WTC11 (cell line): ENCODE measurements at regions not wholly inside any gene's neighbourhood (a gene's known extent, or its start where the extent isn't known, plus 50 kb on each side); places are given as distances from the start of the nearest gene placed in this dataset.

Experiments used
- ATAC-seq: fragments of 200-7000 bp; cut with Tn5 transposase; 2 replicates; pipeline ENCODE4 v1.10.0; 2021; ENCODE audit warnings: mild to moderate bottlenecking, moderate library complexity
- CTCF ChIA-PET: fragments of 300-600 bp; sonication (Branson Sonifier 250); formaldehyde crosslinking; loops from one replicate; lab custom pipeline; 2021; ENCODE audit warnings: antibody characterized with exemption; lab: Charles Lee
- POLR2A ChIA-PET: fragments of 350-600 bp; sonication (Branson Sonifier 250); formaldehyde crosslinking; loops from one replicate; lab custom pipeline; 2021; ENCODE audit warnings: antibody characterized with exemption; lab: Charles Lee
- DNase-seq: peaks from one replicate; pipeline ENCODE4 v3.0.0; 2021; ENCODE audit warnings: low spot score
- H3K27ac Mint-ChIP-seq: 2 replicates; pipeline ENCODE4 v1.8.0; 2021; ENCODE audit warnings: mixed read lengths
- H3K27me3 Mint-ChIP-seq: 2 replicates; pipeline ENCODE4 v1.8.0; 2021; ENCODE audit warnings: low read depth, mild to moderate bottlenecking, moderate library complexity, mixed read lengths
- H3K36me3 Mint-ChIP-seq: 2 replicates; pipeline ENCODE4 v1.8.0; 2021; ENCODE audit warnings: mixed read lengths
- H3K4me1 Mint-ChIP-seq: 2 replicates; pipeline ENCODE4 v1.8.0; 2022; ENCODE audit warnings: mixed read lengths
- H3K4me3 Mint-ChIP-seq: 2 replicates; pipeline ENCODE4 v1.8.0; 2021; ENCODE audit warnings: mild to moderate bottlenecking, moderate library complexity, mixed read lengths
- H3K9me3 Mint-ChIP-seq: 2 replicates; pipeline ENCODE4 v1.8.0; 2021; ENCODE audit warnings: mixed read lengths
- ETV6 ChIP-seq: sonication (generic); formaldehyde crosslinking; IDR thresholded peaks from 2 replicates; pipeline ENCODE4 v1.8.1; 2022; ENCODE audit warnings: mild to moderate bottlenecking, missing genetic modification reagents
- GTF2I ChIP-seq: fragments of 250-450 bp; sonication (Bioruptor Pico); conservative IDR thresholded peaks from 2 replicates; pipeline ENCODE4 v1.4.0; 2021; ENCODE audit warnings: mild to moderate bottlenecking
- NR3C1 ChIP-seq: sonication (generic); formaldehyde crosslinking; conservative IDR thresholded peaks from 2 replicates; pipeline ENCODE4 v1.8.1; 2023; ENCODE audit warnings: low read depth, mild to moderate bottlenecking, missing genetic modification reagents
- RORB ChIP-seq: fragments of 250-450 bp; sonication (Bioruptor Pico); IDR thresholded peaks from 2 replicates; pipeline ENCODE4 v1.9.0; 2021; ENCODE audit warnings: mild to moderate bottlenecking
- SOX15 ChIP-seq: fragments of 250-450 bp; sonication (Bioruptor Pico); IDR thresholded peaks from 2 replicates; pipeline ENCODE4 v1.9.0; 2021; ENCODE audit warnings: mild to moderate bottlenecking
- SP1 ChIP-seq: sonication (generic); formaldehyde crosslinking; conservative IDR thresholded peaks from 2 replicates; pipeline ENCODE4 v1.8.1; 2022; ENCODE audit warnings: missing genetic modification reagents
- TEAD1 ChIP-seq: sonication (generic); formaldehyde crosslinking; IDR thresholded peaks from 2 replicates; pipeline ENCODE4 v1.8.0; 2022; ENCODE audit warnings: mild to moderate bottlenecking, missing genetic modification reagents
- ZNF219 ChIP-seq: sonication (generic); formaldehyde crosslinking; IDR thresholded peaks from 2 replicates; pipeline ENCODE4 v1.8.0; 2023; ENCODE audit warnings: missing genetic modification reagents, mild to moderate bottlenecking, borderline replicate concordance
- TF ChIP-seq, protein P1 (sequence below): sonication (generic); formaldehyde crosslinking; IDR thresholded peaks from 2 replicates; pipeline ENCODE4 v1.8.1; 2023; ENCODE audit warnings: mild to moderate bottlenecking, missing genetic modification reagents, moderate library complexity
- TF ChIP-seq, protein P2 (sequence below): sonication (generic); formaldehyde crosslinking; conservative IDR thresholded peaks from 2 replicates; pipeline ENCODE4 v1.8.1; 2023; ENCODE audit warnings: mild to moderate bottlenecking, low read depth, missing genetic modification reagents, moderate library complexity
- TF ChIP-seq, protein P3 (sequence below): fragments of 200-600 bp; IDR thresholded peaks from 2 replicates; pipeline ENCODE4 v1.8.0; 2022; ENCODE audit warnings: antibody characterized with exemption
- TF ChIP-seq, protein P4 (sequence below): sonication (generic); formaldehyde crosslinking; IDR thresholded peaks from 2 replicates; pipeline ENCODE4 v1.8.1; 2023; ENCODE audit warnings: mild to moderate bottlenecking, missing genetic modification reagents

DNA sequence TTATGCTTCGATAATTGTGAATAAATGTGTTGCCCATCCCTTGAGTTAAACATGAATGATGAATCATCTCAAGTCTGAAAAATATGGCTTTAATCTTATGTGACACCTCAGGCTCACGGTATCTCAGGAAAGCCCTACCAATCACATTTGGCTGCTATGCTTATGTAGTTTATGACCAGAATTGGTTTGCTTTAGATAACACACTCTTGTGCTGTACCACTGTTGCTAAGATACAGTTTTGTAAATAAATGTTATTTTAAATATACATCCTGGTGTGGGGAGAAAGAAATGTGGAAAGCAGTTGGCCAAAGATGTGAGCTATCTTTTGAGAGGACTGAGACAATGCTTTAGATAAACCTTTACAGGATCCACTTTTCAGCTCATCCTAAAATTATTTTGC is 63.2 kb downstream of the NPY1R start:
- ChIA-PET CTCF (interaction anchor here (3.1 kb wide), 1 partner anchor 63 kb away, joined by 14 read pairs; the partner anchor contains the start of gene NPY1R), POLR2A (no interaction called here)
- ATAC-seq, result no peak

DNA sequence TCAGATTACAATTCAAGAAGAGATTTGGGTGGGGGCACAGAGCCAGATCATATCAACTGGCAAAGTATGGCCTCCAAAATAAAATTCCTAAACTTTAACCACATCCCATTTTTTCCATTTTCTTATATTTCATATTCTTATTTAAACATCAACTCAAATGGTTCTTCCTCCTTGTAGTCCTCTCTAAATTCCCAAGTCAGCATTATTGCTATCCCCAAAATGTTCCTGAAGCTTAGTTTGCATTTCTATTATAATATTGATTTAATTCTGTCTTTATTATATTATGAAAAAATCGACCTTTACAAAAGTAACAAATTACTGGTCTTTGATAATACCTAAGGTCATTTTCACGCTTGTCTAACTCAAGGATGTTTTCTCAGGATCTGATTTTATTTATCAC is 67.5 kb downstream of the NPY1R start:
- Mint-ChIP-seq H3K27ac (no peak overlapping the region), H3K4me1 (peaks cover 35% of the 10 kb centered on the region), H3K27me3 (peaks cover 5% of the 10 kb centered on the region; the same call in 1 of the 2 replicates), H3K9me3 (no peaks in the 10 kb centered on the region), H3K4me3 (no peak overlapping the region), H3K36me3 (no peaks in the 10 kb centered on the region)
- ChIA-PET CTCF (no interaction called here), POLR2A (no interaction called here)
- DNase-seq (no peak), ATAC-seq (no peak)
- no peak for TF ChIP-seq ETV6 (CRISPR knock-in tag)

More for the DNA sequence above, 63.2 kb downstream of the NPY1R start:
- H3K4me1 Mint-ChIP-seq, result peaks cover 43% of the 10 kb centered on the region
- H3K4me3 Mint-ChIP-seq, result no peak overlapping the region
- H3K27me3 Mint-ChIP-seq, result peaks cover 5% of the 10 kb centered on the region; the same call in 1 of the 2 replicates
- no peaks in the 10 kb centered on the region for H3K9me3 Mint-ChIP-seq
- TF ChIP-seq TEAD1 (CRISPR knock-in tag), result no peak
- TF ChIP-seq GTF2I (CRISPR knock-in tag), result no peak
- TF ChIP-seq SOX15 (CRISPR knock-in tag), result no peak
- TF ChIP-seq RORB, result no peak
- no peak for TF ChIP-seq SP1
- no peak for TF ChIP-seq ZNF219 (CRISPR knock-in tag)
- TF ChIP-seq, protein P1, sequence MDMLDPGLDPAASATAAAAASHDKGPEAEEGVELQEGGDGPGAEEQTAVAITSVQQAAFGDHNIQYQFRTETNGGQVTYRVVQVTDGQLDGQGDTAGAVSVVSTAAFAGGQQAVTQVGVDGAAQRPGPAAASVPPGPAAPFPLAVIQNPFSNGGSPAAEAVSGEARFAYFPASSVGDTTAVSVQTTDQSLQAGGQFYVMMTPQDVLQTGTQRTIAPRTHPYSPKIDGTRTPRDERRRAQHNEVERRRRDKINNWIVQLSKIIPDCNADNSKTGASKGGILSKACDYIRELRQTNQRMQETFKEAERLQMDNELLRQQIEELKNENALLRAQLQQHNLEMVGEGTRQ (CRISPR knock-in tag), result no peak
- H3K27ac Mint-ChIP-seq, result no peak overlapping the region
- DNase-seq, result no peak
- no peaks in the 10 kb centered on the region for H3K36me3 Mint-ChIP-seq

DNA sequence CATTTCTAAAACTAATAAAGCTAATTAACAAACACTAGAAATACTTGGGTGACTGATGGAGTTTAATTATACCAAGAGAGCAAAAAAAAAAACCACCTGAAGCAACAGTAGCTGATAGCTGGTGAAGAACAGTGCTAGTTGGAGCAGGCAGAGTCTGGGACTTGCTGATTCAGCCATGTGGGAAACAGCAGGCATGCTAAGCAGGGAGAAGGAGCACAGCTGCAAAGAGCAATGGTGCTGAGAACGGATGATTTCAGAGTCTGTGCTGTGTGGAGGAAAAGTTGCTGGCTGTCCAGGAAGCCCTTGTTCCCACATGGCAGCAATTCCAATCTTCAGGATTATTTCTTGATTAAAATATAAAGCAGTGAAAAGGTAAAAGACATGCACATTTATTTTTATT is 68.8 kb downstream of the NPY1R start:
- ATAC-seq, result peak; percentile 93
- CTCF ChIA-PET, result interaction anchor here (1.3 kb wide), 1 partner anchor 69 kb away, joined by 6 read pairs; no protein-coding TSS in a partner anchor
- H3K27ac Mint-ChIP-seq, result no peak overlapping the region
- peak; percentile 19 for DNase-seq
- POLR2A ChIA-PET, result no interaction called here
- peaks cover 22% of the 10 kb centered on the region for H3K4me1 Mint-ChIP-seq
- no peaks in the 10 kb centered on the region for H3K36me3 Mint-ChIP-seq
- TF ChIP-seq, protein P2, sequence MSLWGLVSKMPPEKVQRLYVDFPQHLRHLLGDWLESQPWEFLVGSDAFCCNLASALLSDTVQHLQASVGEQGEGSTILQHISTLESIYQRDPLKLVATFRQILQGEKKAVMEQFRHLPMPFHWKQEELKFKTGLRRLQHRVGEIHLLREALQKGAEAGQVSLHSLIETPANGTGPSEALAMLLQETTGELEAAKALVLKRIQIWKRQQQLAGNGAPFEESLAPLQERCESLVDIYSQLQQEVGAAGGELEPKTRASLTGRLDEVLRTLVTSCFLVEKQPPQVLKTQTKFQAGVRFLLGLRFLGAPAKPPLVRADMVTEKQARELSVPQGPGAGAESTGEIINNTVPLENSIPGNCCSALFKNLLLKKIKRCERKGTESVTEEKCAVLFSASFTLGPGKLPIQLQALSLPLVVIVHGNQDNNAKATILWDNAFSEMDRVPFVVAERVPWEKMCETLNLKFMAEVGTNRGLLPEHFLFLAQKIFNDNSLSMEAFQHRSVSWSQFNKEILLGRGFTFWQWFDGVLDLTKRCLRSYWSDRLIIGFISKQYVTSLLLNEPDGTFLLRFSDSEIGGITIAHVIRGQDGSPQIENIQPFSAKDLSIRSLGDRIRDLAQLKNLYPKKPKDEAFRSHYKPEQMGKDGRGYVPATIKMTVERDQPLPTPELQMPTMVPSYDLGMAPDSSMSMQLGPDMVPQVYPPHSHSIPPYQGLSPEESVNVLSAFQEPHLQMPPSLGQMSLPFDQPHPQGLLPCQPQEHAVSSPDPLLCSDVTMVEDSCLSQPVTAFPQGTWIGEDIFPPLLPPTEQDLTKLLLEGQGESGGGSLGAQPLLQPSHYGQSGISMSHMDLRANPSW (CRISPR knock-in tag), result no peak
- H3K9me3 Mint-ChIP-seq, result no peaks in the 10 kb centered on the region
- H3K27me3 Mint-ChIP-seq, result peaks cover 5% of the 10 kb centered on the region; the same call in 1 of the 2 replicates
- no peak overlapping the region for H3K4me3 Mint-ChIP-seq

DNA sequence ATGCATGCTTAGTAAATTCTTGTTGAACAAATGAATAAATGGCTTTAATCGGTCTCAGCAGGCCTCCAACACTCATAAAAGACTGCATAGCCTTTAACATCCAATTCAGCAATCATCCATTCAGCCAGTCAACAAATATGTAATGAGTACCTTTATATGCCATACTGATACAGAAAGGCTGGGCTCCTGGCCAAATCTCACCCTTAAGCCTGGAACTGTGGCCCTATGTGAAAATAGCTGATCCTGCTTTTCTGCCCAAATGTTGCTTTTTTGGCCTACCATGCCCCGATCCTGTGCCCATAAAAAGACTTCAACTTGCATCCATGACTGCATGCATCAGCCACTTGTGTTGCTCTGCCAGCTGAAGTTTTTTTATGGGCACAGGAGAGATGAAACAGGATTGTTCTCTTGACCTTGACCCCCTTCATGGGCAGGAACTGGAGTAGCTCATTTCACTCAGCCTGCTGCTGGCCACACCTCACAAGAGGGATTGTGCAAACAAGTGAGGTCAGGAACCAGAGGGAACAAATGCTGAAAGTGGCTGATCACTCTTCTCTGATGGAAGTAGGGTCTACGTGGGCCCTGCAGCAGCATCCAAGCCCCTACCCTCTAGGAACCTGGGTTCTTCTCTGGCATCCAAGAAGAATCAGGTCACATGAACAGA is 75.6 kb downstream of the NPY1R start:
- Mint-ChIP-seq H3K36me3 (no peaks in the 10 kb centered on the region), H3K4me3 (no peak overlapping the region), H3K9me3 (no peaks in the 10 kb centered on the region), H3K27me3 (no peaks in the 10 kb centered on the region), H3K27ac (no peak overlapping the region), H3K4me1 (no peaks in the 10 kb centered on the region)
- CTCF ChIA-PET, result no interaction called here
- no peak for DNase-seq
- TF ChIP-seq NR3C1 (CRISPR knock-in tag), result no peak
- no peak for ATAC-seq
- POLR2A ChIA-PET, result no interaction called here

DNA sequence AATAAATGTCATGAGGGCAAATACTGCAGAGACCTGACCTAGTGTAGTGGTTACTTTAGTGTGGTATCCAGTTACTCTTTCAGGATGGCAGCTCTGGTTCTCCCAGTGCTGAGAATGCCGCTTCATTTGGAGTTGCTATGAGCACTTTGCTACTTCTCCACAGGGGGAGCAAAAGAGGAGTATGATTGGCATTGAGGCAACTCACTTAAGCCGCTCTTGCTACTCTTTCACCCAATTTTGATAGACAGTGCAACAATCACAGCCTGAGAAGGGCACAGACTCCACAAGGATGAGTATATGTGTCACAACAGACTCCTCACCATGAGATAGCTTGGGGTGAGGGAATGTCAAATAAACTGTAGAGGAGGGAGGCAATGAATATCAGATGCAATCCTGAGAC is 81.2 kb downstream of the NPY1R start:
- Mint-ChIP-seq H3K4me1 (no peaks in the 10 kb centered on the region; the same call in 1 of the 2 replicates), H3K4me3 (no peak overlapping the region), H3K9me3 (peaks cover 19% of the 10 kb centered on the region), H3K36me3 (peaks cover 10% of the 10 kb centered on the region), H3K27ac (no peak overlapping the region), H3K27me3 (no peaks in the 10 kb centered on the region)
- ATAC-seq (peak; percentile 91), DNase-seq (no peak)
- ChIA-PET CTCF (interaction anchor here (0.6 to 1.1 kb wide), 4 partner anchors 10 to 1841 kb away, joined by 3 read pairs; no protein-coding TSS in a partner anchor), POLR2A (no interaction called here)
- TF ChIP-seq, protein P3, sequence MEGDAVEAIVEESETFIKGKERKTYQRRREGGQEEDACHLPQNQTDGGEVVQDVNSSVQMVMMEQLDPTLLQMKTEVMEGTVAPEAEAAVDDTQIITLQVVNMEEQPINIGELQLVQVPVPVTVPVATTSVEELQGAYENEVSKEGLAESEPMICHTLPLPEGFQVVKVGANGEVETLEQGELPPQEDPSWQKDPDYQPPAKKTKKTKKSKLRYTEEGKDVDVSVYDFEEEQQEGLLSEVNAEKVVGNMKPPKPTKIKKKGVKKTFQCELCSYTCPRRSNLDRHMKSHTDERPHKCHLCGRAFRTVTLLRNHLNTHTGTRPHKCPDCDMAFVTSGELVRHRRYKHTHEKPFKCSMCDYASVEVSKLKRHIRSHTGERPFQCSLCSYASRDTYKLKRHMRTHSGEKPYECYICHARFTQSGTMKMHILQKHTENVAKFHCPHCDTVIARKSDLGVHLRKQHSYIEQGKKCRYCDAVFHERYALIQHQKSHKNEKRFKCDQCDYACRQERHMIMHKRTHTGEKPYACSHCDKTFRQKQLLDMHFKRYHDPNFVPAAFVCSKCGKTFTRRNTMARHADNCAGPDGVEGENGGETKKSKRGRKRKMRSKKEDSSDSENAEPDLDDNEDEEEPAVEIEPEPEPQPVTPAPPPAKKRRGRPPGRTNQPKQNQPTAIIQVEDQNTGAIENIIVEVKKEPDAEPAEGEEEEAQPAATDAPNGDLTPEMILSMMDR, result 0 out of 2 replicates have a peak, but pooled peaks have one; percentile 12
- TF ChIP-seq, protein P4, sequence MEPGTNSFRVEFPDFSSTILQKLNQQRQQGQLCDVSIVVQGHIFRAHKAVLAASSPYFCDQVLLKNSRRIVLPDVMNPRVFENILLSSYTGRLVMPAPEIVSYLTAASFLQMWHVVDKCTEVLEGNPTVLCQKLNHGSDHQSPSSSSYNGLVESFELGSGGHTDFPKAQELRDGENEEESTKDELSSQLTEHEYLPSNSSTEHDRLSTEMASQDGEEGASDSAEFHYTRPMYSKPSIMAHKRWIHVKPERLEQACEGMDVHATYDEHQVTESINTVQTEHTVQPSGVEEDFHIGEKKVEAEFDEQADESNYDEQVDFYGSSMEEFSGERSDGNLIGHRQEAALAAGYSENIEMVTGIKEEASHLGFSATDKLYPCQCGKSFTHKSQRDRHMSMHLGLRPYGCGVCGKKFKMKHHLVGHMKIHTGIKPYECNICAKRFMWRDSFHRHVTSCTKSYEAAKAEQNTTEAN (CRISPR knock-in tag), result no peak
